Vagina (tissue), 2 donors: ENCODE measurements at regions not wholly inside any gene's neighbourhood (a gene's known extent, or its start where the extent isn't known, plus 50 kb on each side); places are given as distances from the start of the nearest gene placed in this dataset.

Source experiments
- POLR2A ChIP-seq, 2 donors: fragments of 450-650 bp; IDR thresholded peaks; one replicate each; pipeline ENCODE4 v1.6.1; 2017; ENCODE audit warnings: antibody characterized with exemption in 2 of 2, mild to moderate bottlenecking in 2 of 2, moderate library complexity in 2 of 2
- POLR2AphosphoS5 ChIP-seq, 2 donors: sonication (generic); formaldehyde crosslinking; IDR thresholded peaks; one replicate each; pipeline ENCODE4 v1.9.0; 2017; ENCODE audit warnings: antibody characterized with exemption in 2 of 2, mild to moderate bottlenecking in 2 of 2, low read depth in 1 of 2; ENCODE audit not compliant: insufficient read depth in 1 of 2
- TF ChIP-seq, protein P1 (sequence below), 3 experiments: fragments of 450-650 bp in 2 of 3; fragments of 200-600 bp in 1 of 3; sonication (generic) in 1 of 3; IDR thresholded peaks; one replicate each; pipeline ENCODE4 v1.5.1; 2017 to 2019; ENCODE audit warnings: antibody characterized with exemption in 3 of 3, mild to moderate bottlenecking in 2 of 3, moderate library complexity in 2 of 3

DNA sequence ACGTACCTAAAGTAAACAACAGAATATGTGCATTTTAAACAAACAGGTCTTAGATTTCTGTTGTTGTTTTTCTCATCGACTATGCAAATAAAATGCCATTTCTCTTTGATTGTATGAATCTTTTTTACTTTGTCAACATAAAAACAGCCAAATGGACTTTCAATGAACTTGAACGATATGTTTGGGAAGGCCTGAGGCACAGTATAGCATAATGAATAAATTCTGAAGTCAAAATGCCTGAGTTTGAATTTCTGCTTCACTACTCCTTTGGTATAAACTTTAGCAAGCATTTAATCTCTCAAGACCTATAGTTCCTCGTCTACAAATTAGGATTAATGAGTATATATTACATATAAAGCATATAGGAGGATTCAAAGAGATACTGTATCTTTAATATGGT is 1369.9 kb upstream of the TENM4 start:
- TF ChIP-seq, protein P1, sequence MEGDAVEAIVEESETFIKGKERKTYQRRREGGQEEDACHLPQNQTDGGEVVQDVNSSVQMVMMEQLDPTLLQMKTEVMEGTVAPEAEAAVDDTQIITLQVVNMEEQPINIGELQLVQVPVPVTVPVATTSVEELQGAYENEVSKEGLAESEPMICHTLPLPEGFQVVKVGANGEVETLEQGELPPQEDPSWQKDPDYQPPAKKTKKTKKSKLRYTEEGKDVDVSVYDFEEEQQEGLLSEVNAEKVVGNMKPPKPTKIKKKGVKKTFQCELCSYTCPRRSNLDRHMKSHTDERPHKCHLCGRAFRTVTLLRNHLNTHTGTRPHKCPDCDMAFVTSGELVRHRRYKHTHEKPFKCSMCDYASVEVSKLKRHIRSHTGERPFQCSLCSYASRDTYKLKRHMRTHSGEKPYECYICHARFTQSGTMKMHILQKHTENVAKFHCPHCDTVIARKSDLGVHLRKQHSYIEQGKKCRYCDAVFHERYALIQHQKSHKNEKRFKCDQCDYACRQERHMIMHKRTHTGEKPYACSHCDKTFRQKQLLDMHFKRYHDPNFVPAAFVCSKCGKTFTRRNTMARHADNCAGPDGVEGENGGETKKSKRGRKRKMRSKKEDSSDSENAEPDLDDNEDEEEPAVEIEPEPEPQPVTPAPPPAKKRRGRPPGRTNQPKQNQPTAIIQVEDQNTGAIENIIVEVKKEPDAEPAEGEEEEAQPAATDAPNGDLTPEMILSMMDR (IDR thresholded peaks at IDR 0.05), result no peak
- TF ChIP-seq POLR2A (IDR thresholded peaks at IDR 0.05) (no peak), POLR2AphosphoS5 (IDR thresholded peaks at IDR 0.05; ENCODE audit: insufficient read depth in 1 of 2, low read depth in 1 of 2) (no peak)
